Adipocyte (in vitro differentiated cells): ENCODE measurements at regions not wholly inside any gene's neighbourhood (a gene's known extent, or its start where the extent isn't known, plus 50 kb on each side); places are given as distances from the start of the nearest gene placed in this dataset.
A peak's percentile ranks its signal among the peaks of the same experiment; 100 is the strongest.
"Not testable (repeated sequence)": the region's sequence is repeated elsewhere in the genome, so short reads cannot be mapped to it uniquely, and the experiment has no call there.

Experiments
- DNase-seq: peaks from one replicate; pipeline ENCODE4 v3.0.0-alpha.2; 2015; ENCODE audit warnings: low read depth
- H3K27me3 ChIP-seq: replicated peaks from 2 replicates; pipeline ENCODE4 v1.7.0; 2013; ENCODE audit warnings: mild to moderate bottlenecking, low read length, moderate library complexity; ENCODE audit not compliant: control insufficient read depth, insufficient read depth
- H3K36me3 ChIP-seq: 2 replicates; pipeline ENCODE4 v1.7.0; 2013; ENCODE audit warnings: low read length, mild to moderate bottlenecking, moderate library complexity; ENCODE audit not compliant: control insufficient read depth, insufficient read depth, severe bottlenecking
- H3K4me1 ChIP-seq: 2 replicates; pipeline ENCODE4 v1.7.0; 2013; ENCODE audit warnings: mild to moderate bottlenecking, low read length, moderate library complexity; ENCODE audit not compliant: control insufficient read depth, insufficient read depth
- H3K4me3 ChIP-seq: 2 replicates; pipeline ENCODE4 v1.7.0; 2013; ENCODE audit warnings: mild to moderate bottlenecking, low read length, moderate library complexity
- H3K9ac ChIP-seq: 2 replicates; pipeline ENCODE4 v1.7.0; 2013; ENCODE audit warnings: mild to moderate bottlenecking, low read length, moderate library complexity
- H3K9me3 ChIP-seq: 2 replicates; pipeline ENCODE4 v1.7.0; 2013; ENCODE audit warnings: mild to moderate bottlenecking, low read length, moderate library complexity; ENCODE audit not compliant: control insufficient read depth

- no peak overlapping the region for H3K9ac ChIP-seq
- DNase-seq = peak; percentile 37
- H3K27me3 ChIP-seq = peaks cover 26% of the 10 kb centered on the region
- H3K9me3 ChIP-seq = peaks cover under 1% of the 10 kb centered on the region
- H3K4me3 ChIP-seq = no peak overlapping the region
- H3K36me3 ChIP-seq = no peaks in the 10 kb centered on the region
- peaks cover 5% of the 10 kb centered on the region for H3K4me1 ChIP-seq
Observed at GRCh38 chr2:121151311-121152109, 133.5 kb downstream of the TFCP2L1 start.

- DNase-seq = no peak
Observed at GRCh38 chr2:121152861-121153260, 132.1 kb downstream of the TFCP2L1 start.

GRCh38 chr2:121153516-121153915 is 131.5 kb downstream of the TFCP2L1 start:
- peaks cover 26% of the 10 kb centered on the region for H3K27me3 ChIP-seq
- peaks cover 21% of the 10 kb centered on the region for H3K9me3 ChIP-seq
- no peak overlapping the region for H3K9ac ChIP-seq
- H3K36me3 ChIP-seq = no peaks in the 10 kb centered on the region
- no peak for DNase-seq
- H3K4me3 ChIP-seq = no peak overlapping the region
- H3K4me1 ChIP-seq = peaks cover 5% of the 10 kb centered on the region

More at GRCh38 chr2:121152861-121153260, 132.1 kb downstream of the TFCP2L1 start:
- Histone ChIP-seq H3K36me3 (no peaks in the 10 kb centered on the region), H3K4me1 (peaks cover 5% of the 10 kb centered on the region), H3K9me3 (peaks cover 14% of the 10 kb centered on the region), H3K27me3 (peaks cover 26% of the 10 kb centered on the region), H3K4me3 (no peak overlapping the region), H3K9ac (no peak overlapping the region)

GRCh38 chr2:121155502-121156056 is 129.4 kb downstream of the TFCP2L1 start:
- H3K4me1 ChIP-seq = no peaks in the 10 kb centered on the region
- H3K27me3 ChIP-seq = peaks cover 17% of the 10 kb centered on the region
- no peak overlapping the region for H3K4me3 ChIP-seq
- H3K9ac ChIP-seq = no peak overlapping the region
- no peaks in the 10 kb centered on the region for H3K36me3 ChIP-seq
- peaks cover 25% of the 10 kb centered on the region for H3K9me3 ChIP-seq
- no peak for DNase-seq

GRCh38 chr2:121157481-121157880 is 127.5 kb downstream of the TFCP2L1 start:
- H3K9me3 ChIP-seq = peaks cover 27% of the 10 kb centered on the region
- H3K36me3 ChIP-seq, H3K4me1 ChIP-seq, H3K27me3 ChIP-seq, DNase-seq, H3K9ac ChIP-seq, H3K4me3 ChIP-seq: not testable (repeated sequence)

- peak; percentile 3 for DNase-seq
- peaks cover 34% of the 10 kb centered on the region for H3K9me3 ChIP-seq
- H3K4me1 ChIP-seq = no peaks in the 10 kb centered on the region
- no peaks in the 10 kb centered on the region for H3K27me3 ChIP-seq
- no peaks in the 10 kb centered on the region for H3K36me3 ChIP-seq
- no peak overlapping the region for H3K4me3 ChIP-seq
- H3K9ac ChIP-seq = peak overlapping the region; percentile 9
Observed at GRCh38 chr2:121159291-121160071, 125.5 kb downstream of the TFCP2L1 start.

GRCh38 chr2:121160366-121160765 is 124.6 kb downstream of the TFCP2L1 start:
- Histone ChIP-seq H3K4me3 (no peak overlapping the region), H3K4me1 (no peaks in the 10 kb centered on the region), H3K27me3 (no peaks in the 10 kb centered on the region), H3K36me3 (no peaks in the 10 kb centered on the region), H3K9me3 (peaks cover 34% of the 10 kb centered on the region), H3K9ac (peak overlapping the region; percentile 18)
- DNase-seq = no peak

- Histone ChIP-seq H3K4me3 (no peak overlapping the region), H3K4me1 (no peaks in the 10 kb centered on the region), H3K36me3 (no peaks in the 10 kb centered on the region), H3K9me3 (peaks cover 34% of the 10 kb centered on the region), H3K27me3 (no peaks in the 10 kb centered on the region), H3K9ac (no peak overlapping the region)
- DNase-seq = no peak
Observed at GRCh38 chr2:121161272-121161671, 123.7 kb downstream of the TFCP2L1 start.

- Histone ChIP-seq H3K27me3 (peaks cover 3% of the 10 kb centered on the region), H3K36me3 (no peaks in the 10 kb centered on the region), H3K9ac (no peak overlapping the region), H3K9me3 (peaks cover 19% of the 10 kb centered on the region), H3K4me3 (no peak overlapping the region), H3K4me1 (no peaks in the 10 kb centered on the region)
- DNase-seq = no peak
Observed at GRCh38 chr2:121162893-121163292, 122.1 kb downstream of the TFCP2L1 start.

GRCh38 chr2:121164042-121164441 is 121.0 kb downstream of the TFCP2L1 start:
- H3K9me3 ChIP-seq = peaks cover 11% of the 10 kb centered on the region
- no peak for DNase-seq

GRCh38 chr2:121165038-121165542 is 119.9 kb downstream of the TFCP2L1 start:
- DNase-seq = no peak
- peaks cover 13% of the 10 kb centered on the region for H3K9me3 ChIP-seq
- H3K27me3 ChIP-seq = peaks cover 3% of the 10 kb centered on the region
- no peak overlapping the region for H3K4me3 ChIP-seq
- no peak overlapping the region for H3K9ac ChIP-seq
- no peaks in the 10 kb centered on the region for H3K4me1 ChIP-seq
- H3K36me3 ChIP-seq = no peaks in the 10 kb centered on the region

More at GRCh38 chr2:121164042-121164441, 121.0 kb downstream of the TFCP2L1 start:
- H3K4me1 ChIP-seq = no peaks in the 10 kb centered on the region
- H3K36me3 ChIP-seq = no peaks in the 10 kb centered on the region
- H3K9ac ChIP-seq = no peak overlapping the region
- H3K27me3 ChIP-seq = peaks cover 3% of the 10 kb centered on the region
- no peak overlapping the region for H3K4me3 ChIP-seq
